ENCODE measurements at regions not wholly inside any gene's neighbourhood (a gene's known extent, or its start where the extent isn't known, plus 50 kb on each side); places are given as distances from the start of the nearest gene placed in this dataset.

DNA sequence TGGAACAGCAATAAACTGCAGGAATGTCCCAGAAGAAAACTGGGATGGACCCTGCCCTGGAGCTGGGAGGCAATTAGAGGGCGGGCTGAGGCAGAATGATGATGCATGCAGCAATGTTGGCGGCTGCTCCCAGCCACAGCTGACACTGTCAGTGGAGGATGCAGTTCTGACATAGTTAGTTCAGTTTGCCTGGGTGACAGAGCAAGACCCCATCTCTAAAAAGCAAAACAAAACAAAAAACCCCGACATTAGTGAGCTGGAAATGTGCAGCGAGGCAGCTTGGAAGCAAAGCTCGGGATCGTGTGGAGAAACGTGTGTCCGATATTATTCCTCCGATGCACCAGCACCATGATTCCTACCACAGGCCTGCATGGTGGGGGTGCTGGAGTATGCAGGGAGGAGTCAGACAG, 110.1 kb upstream of the UQCRFS1 start:
- CTCF ChIA-PET = no interaction called here
- DNase-seq = no peak
- H3K36me3 Mint-ChIP-seq = no peaks in the 10 kb centered on the region
- H3K9me3 Mint-ChIP-seq = no peaks in the 10 kb centered on the region
- H3K27ac Mint-ChIP-seq = no peak overlapping the region
- no peaks in the 10 kb centered on the region for H3K4me1 Mint-ChIP-seq
- H3K27me3 Mint-ChIP-seq = peaks cover 10% of the 10 kb centered on the region
- no peak overlapping the region for H3K4me3 Mint-ChIP-seq

DNA sequence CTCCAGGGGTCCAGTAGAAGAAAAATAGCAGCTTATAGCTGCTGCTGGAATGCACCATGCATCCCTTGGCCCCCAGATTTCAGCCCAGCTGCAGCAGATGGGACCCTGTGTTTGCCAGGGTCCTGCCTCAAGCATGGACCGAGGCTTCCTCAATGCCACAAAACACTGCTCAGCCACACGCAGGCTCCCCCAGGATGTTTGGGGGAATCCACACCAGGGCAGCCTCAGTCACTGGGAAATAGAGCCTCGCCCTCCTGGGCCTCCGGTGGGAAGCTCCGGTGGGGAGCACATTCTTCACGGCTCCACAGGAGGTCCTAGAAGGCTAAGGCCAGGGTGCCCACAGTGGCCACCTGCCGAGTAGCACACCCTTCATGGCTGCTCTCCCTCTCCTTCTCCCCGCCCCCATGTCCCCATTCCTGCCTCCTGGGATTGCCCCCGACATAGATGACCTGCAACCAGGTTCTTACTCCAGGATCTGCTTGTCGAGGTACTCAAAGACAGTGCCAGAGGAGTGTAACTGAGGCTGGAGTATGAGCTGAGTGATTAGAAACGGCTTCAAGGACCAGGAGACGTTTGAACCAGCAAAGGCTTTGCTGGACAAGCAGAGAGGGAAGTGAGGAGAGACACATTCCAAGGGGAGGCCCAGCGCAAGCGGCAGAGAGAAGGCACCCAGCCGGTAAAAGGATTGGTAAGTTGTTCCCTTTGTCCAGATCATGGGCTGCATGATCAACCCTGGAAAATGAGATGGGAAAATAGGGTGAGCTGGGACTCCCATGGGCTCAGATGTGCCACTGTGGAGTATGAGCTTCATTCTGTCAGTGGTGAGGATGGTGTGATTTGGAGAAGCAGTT, 110.7 kb upstream of the UQCRFS1 start:
- Mint-ChIP-seq H3K27ac (no peak overlapping the region), H3K36me3 (no peaks in the 10 kb centered on the region), H3K27me3 (peaks cover 10% of the 10 kb centered on the region), H3K4me3 (no peak overlapping the region), H3K4me1 (no peaks in the 10 kb centered on the region), H3K9me3 (peaks cover 4% of the 10 kb centered on the region)
- CTCF ChIA-PET = no interaction called here
- DNase-seq = no peak

DNA sequence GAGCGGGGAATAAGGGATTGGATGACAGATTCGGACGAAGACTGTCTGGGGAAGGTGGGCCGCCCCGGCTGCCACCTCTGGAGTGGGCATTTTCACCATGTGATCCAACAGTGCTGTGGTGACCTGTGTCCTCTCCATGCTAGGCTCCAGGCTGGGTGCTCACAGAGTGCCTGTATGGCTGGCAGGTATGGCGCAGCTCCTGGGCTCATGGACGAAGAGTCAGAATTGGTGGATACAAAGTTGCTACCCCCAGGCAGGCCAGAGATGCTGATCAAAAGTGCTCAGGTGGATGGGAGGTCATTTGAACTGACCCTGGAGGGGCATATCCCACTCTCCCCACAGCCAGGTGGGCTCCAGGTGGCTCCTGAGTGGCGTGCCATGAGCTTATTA, 111.3 kb upstream of the UQCRFS1 start:
- CTCF ChIA-PET = no interaction called here
- Mint-ChIP-seq H3K27me3 (peaks cover 4% of the 10 kb centered on the region), H3K27ac (no peak overlapping the region), H3K36me3 (no peaks in the 10 kb centered on the region), H3K9me3 (peaks cover 4% of the 10 kb centered on the region), H3K4me3 (no peak overlapping the region), H3K4me1 (no peaks in the 10 kb centered on the region)
- no peak for DNase-seq

DNA sequence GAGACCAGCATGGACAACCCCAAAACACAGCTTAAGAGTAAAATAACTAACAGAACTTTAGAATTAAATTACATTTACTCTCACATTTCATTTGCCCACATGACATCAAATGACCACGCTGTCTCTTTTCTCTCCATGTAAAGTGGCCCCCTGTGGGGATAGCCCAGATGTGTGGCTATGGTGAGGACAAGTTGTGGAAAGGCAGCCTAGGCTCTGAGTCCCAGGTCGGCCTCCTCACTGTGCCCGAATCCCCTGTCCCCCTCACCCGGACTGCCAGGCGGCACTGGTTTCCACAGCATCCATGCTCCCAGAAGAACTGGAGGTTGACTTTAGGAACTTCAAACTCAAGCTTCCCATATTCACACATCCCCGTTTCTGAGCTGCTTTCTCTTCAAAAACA, 111.8 kb upstream of the UQCRFS1 start:
- CTCF ChIA-PET = no interaction called here
- Mint-ChIP-seq H3K36me3 (no peaks in the 10 kb centered on the region), H3K4me3 (no peak overlapping the region), H3K27ac (no peak overlapping the region), H3K9me3 (peaks cover 4% of the 10 kb centered on the region), H3K27me3 (no peaks in the 10 kb centered on the region), H3K4me1 (no peaks in the 10 kb centered on the region)
- no peak for DNase-seq

DNA sequence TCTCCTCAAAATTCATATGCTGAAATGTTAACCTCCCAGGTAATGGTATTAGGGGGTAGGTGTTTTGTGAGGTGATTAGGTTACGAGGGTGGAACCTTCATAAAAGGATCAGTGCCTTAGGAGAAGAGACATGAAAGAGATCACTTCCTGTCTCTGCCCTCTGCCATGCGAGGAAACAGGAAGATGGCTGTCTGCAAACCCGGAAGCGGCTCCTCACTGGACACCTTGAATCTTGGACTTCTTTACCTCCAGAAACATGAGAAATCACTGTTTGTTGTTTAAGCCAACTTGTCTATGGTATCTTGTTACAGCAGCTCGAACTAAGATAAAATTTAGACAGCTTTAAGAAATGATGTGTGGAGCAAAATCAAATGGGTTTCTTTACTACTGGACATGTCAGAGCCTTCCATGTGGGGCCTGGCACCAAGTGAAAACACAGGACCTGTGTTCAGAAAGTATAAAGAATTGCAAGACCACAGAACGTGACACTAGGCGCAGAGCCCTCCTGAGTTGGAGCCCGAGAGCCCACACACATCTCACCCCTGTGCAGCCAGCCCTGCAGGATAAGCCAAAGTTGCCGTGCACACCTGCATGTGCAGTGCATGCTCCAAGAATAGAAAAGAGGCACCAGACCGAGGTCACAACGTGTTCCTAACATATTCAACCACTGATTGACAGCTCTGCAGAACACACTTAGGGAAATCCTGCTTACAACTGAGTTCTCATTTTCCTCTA, 112.5 kb upstream of the UQCRFS1 start:
- no peak for DNase-seq
- CTCF ChIA-PET = no interaction called here
- Mint-ChIP-seq H3K27me3 (no peaks in the 10 kb centered on the region), H3K36me3 (no peaks in the 10 kb centered on the region), H3K4me3 (no peak overlapping the region), H3K9me3 (peaks cover 4% of the 10 kb centered on the region), H3K4me1 (no peaks in the 10 kb centered on the region), H3K27ac (no peak overlapping the region)

DNA sequence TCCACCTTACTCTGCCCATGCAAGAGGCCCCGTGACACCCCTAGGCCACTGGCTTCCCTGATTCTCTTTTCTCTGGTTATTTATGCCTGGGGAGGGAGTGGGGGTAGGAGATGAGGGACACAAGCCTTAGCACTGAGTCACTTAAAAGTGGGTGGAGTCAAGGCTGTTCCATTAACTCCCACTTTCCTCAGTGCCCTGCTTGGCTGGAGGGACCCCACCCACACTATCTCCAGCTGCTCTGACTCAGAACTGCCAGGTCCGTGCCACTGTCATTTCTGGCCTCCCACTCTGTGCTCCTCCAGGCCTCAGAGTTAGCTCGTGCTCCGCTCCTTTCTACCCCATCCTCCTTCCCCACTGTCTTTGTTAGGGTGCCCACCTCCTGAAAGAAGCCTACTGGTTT, 113.4 kb upstream of the UQCRFS1 start:
- H3K27ac Mint-ChIP-seq = no peak overlapping the region
- no peaks in the 10 kb centered on the region for H3K36me3 Mint-ChIP-seq
- CTCF ChIA-PET = no interaction called here
- no peaks in the 10 kb centered on the region for H3K4me1 Mint-ChIP-seq
- H3K4me3 Mint-ChIP-seq = no peak overlapping the region
- DNase-seq = no peak
- no peaks in the 10 kb centered on the region for H3K27me3 Mint-ChIP-seq
- H3K9me3 Mint-ChIP-seq = peaks cover 4% of the 10 kb centered on the region

DNA sequence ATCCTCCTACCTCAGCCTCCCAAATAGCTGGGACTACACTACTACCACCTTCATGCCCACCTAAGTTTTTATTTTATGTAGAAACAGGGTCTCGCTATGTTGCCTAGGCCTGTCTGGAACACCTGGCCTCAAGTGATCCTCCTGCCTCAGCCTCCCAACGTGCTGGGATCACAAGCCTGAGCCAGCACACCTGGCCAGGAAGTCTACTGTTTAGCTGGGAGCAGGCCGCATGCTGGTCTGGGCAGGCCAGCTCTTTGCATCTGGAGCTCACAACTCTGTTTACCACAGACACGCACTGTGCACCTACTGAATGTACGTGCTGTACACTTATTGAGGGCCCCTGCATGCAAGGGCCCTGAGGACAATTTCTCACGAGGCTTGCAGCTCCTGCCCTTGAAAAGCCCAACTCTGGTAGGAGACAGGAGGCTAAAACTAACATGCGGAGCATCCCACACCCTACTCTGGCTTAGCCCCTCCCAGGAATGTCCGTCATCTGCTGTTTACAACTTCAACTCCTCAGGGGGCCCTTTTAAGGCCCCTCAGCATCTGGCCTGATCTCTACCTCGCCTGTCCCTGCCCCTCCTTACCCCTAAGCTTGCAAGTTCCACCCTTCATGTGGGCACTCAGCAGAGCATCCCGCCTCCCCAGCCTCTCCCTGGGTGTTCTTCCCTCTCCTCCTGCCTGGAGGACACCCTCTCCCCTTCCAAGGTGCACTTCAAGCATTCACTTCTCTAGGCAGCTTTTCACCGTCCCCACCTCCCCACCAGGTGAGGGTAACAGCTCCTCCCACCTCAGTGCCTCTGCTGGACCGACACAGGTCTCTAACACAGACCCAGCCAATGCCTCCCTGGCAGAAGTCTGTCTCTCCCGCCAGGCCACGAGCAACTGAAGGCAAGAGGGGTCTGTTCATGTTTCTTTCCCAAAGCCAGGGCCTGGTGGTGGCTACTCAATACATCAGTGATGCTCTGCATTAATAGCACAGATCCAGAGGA, 114.2 kb upstream of the UQCRFS1 start:
- no peak overlapping the region for H3K27ac Mint-ChIP-seq
- no peaks in the 10 kb centered on the region for H3K36me3 Mint-ChIP-seq
- no peaks in the 10 kb centered on the region for H3K4me1 Mint-ChIP-seq
- peaks cover 4% of the 10 kb centered on the region for H3K9me3 Mint-ChIP-seq
- no peaks in the 10 kb centered on the region for H3K27me3 Mint-ChIP-seq
- CTCF ChIA-PET = no interaction called here
- H3K4me3 Mint-ChIP-seq = no peak overlapping the region
- no peak for DNase-seq

DNA sequence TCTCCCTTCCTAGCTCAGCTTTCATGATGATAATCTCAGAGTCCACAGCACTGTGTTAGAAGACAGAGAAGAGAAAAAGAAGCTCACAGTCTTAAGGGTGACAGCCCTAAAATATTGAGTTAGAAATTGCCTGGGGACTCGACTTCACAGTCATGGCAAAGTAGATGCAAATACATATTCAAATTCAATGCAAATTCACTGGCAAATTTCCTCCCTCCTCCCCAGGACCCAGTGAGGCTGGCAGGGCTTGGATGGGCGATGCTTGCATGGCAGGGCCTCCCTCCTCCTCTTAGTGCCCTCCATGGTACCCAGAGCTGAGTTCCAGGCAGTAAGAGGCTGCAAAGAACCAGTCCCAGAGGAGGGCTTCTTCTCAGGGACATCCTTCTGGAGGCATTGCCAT, 115.6 kb upstream of the UQCRFS1 start:
- Mint-ChIP-seq H3K27ac (no peak overlapping the region), H3K4me1 (no peaks in the 10 kb centered on the region), H3K27me3 (no peaks in the 10 kb centered on the region), H3K4me3 (no peak overlapping the region), H3K36me3 (no peaks in the 10 kb centered on the region), H3K9me3 (peaks cover 4% of the 10 kb centered on the region)
- CTCF ChIA-PET = no interaction called here
- DNase-seq = no peak

DNA sequence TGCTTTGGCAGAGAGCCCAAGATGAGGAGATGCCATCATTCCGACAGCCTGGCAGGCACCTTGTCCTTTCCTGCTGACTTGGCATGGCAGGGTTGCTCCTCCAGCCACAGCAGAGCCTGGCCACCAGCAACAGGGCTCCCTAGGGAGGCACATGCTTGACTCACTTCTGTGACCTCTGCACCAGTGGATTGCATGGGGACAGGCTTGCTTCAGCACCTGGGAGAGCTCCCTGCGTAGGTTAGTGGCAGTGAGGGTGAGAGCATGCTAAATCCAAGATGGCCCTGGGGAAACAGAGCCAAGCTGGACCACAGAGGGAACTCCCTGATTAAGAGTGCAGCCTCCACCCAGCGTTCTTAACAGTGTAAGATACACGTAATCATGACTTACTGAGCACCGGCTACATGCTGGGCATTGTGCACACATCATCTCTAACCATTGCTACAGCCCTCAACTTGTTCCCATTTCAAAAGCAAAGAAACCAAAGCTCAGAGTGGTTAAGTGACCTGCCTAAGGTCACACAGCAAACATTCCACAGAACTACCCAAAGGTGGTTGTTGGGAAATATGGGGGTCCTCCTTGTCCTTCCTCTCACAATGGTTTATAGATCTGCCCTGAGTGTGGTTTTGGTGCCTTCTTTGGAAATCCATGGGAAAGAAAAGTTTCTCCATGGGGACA, 116.6 kb upstream of the UQCRFS1 start:
- CTCF ChIA-PET = no interaction called here
- H3K4me1 Mint-ChIP-seq = no peaks in the 10 kb centered on the region
- no peaks in the 10 kb centered on the region for H3K36me3 Mint-ChIP-seq
- DNase-seq = peak; percentile 35
- H3K4me3 Mint-ChIP-seq = no peak overlapping the region
- no peak overlapping the region for H3K27ac Mint-ChIP-seq
- H3K27me3 Mint-ChIP-seq = no peaks in the 10 kb centered on the region
- peaks cover 4% of the 10 kb centered on the region for H3K9me3 Mint-ChIP-seq

DNA sequence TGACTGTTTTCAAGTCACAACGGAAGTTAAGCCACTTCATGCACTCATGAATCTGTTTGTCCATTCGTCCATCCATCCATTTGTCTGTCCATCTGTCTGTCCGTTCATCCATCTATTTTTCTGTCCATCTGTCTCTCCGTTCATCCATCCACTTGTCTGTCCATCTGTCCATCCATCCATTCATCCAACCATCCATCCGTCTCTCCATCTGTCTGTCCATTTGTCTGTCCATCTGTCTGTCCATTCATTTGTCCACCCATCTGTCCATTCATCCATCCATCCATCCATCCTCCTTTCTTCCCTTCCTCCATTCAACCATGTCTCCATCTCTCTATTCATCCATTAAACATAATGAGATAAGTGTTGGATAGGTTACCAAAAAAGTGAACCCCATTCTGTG, 123.5 kb upstream of the UQCRFS1 start:
- Mint-ChIP-seq H3K4me1 (no peaks in the 10 kb centered on the region), H3K27ac (no peak overlapping the region), H3K36me3 (no peaks in the 10 kb centered on the region), H3K4me3 (no peak overlapping the region), H3K27me3 (no peaks in the 10 kb centered on the region), H3K9me3 (peaks cover 6% of the 10 kb centered on the region)
- no peak for DNase-seq
- CTCF ChIA-PET = no interaction called here

DNA sequence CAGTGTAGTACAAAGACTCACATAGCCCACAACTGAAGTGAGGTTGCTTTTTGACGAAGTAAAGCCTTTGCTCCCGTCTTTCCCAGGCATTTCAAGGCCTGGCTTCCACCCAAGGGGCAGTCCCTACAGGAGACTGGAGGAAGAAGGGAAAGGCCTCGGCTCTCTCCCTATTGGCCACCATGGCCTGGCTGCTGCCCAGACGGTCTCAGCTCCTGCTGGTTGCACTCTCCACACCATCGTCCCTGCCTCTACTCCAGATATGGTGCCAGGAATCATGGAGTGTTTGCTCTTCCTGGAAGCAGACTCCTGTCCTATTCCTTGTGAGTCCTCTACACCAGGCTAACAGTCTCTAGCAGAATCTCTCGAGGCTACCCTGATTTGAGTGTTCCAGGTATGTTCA, 124.1 kb upstream of the UQCRFS1 start:
- CTCF ChIA-PET = no interaction called here

DNA sequence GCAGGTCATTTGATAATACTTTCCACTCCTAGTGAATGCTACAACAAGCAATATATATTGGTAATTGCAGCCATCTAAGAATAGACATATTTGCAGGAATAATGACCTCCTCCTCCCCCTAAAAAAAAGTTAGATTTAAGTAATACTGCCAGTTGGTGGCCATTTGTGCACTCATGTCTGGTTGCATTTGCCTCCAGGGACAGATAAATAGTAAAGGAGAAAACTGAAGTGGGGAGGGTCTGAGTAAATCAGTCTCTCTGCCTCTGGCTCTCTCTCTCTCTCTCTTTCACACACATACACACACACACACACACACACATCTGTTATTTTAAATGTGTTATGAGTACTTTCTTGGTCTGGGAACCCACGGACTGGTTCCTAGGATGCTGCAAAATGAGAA, 125.5 kb upstream of the UQCRFS1 start:
- H3K27me3 Mint-ChIP-seq = no peaks in the 10 kb centered on the region
- DNase-seq = no peak
- no peak overlapping the region for H3K27ac Mint-ChIP-seq
- no peak overlapping the region for H3K4me3 Mint-ChIP-seq
- CTCF ChIA-PET = no interaction called here
- no peaks in the 10 kb centered on the region for H3K36me3 Mint-ChIP-seq
- no peaks in the 10 kb centered on the region for H3K4me1 Mint-ChIP-seq
- H3K9me3 Mint-ChIP-seq = peaks cover 11% of the 10 kb centered on the region

More for the DNA sequence above, 124.1 kb upstream of the UQCRFS1 start:
- no peak for DNase-seq
- Mint-ChIP-seq H3K9me3 (peaks cover 11% of the 10 kb centered on the region), H3K27ac (no peak overlapping the region), H3K4me3 (no peak overlapping the region), H3K36me3 (no peaks in the 10 kb centered on the region), H3K27me3 (no peaks in the 10 kb centered on the region), H3K4me1 (no peaks in the 10 kb centered on the region)

DNA sequence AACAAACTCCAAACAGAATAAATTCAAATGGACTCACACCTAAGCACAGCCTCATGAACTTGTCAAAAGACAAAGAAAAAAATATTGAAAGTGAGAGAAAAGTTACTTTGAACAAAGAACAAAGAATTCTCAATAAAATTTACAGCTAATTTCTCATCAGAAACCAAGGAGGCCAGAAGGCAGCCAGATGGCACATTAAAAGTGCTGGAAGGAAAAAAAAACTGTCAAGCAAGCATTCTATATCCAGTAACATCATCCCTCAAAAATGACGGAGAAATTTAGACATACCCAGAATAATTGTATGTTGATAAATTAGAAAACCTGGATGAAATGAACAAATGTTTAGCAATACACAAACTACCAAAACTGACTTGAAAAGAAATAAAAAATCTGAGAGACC, 129.8 kb upstream of the UQCRFS1 start:
- no peak for DNase-seq
- no peak overlapping the region for H3K27ac Mint-ChIP-seq
- H3K4me3 Mint-ChIP-seq = no peak overlapping the region
- H3K27me3 Mint-ChIP-seq = no peaks in the 10 kb centered on the region
- CTCF ChIA-PET = no interaction called here
- peaks cover 13% of the 10 kb centered on the region for H3K9me3 Mint-ChIP-seq
- no peaks in the 10 kb centered on the region for H3K4me1 Mint-ChIP-seq
- H3K36me3 Mint-ChIP-seq = no peaks in the 10 kb centered on the region

DNA sequence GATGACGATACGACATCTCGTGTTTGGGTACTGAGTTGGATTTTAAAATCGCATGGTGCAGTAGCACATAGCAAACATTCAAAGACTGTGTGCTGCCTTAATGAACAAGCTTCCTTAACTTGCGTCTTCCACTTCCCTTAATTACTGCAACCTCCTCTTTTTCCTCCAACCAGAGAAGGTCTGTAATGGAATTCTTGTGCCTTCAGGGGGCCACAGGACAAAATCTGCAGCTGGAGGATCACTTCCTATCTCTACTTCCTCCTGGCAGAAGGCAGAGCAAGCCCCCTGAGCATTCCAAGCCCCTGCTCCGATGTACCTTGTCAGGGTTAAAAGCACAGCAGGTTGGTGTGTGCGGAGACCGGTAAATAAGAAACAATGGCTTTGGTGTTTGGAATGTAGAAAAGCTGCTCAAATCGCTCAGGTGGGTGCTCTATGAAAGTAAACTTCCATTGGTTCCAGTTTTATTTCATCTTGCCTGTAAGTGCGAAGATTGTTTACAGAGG, 151.3 kb upstream of the UQCRFS1 start:
- CTCF ChIA-PET = no interaction called here
- H3K27ac Mint-ChIP-seq = no peak overlapping the region
- H3K4me3 Mint-ChIP-seq = no peak overlapping the region
- no peaks in the 10 kb centered on the region for H3K9me3 Mint-ChIP-seq
- no peaks in the 10 kb centered on the region for H3K36me3 Mint-ChIP-seq
- DNase-seq = no peak
- H3K4me1 Mint-ChIP-seq = no peaks in the 10 kb centered on the region
- H3K27me3 Mint-ChIP-seq = peaks cover 31% of the 10 kb centered on the region
